ENCODE measurements at regions not wholly inside any gene's neighbourhood (a gene's known extent, or its start where the extent isn't known, plus 50 kb on each side); places are given as distances from the start of the nearest gene placed in this dataset.

DNA sequence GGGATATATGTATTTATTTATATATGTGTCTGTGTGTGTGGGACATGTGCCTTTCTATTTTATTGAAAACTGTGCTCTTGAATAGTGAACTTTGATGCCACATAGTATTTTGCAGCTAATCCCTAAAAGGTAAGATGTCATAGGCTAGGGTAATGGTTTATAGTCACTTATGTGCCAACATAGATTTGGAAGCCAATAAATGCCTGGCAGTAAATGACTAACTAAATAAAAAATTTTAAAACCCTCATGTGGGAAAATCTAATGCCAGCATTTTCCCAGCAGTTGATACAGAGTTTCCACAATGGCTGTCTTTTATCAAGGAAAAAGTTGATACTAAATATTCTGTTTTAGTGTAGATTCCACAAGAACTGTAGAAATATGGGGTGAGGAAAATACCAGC, 101.5 kb upstream of the IMMP2L start:
- H3K36me3 ChIP-seq, result no peaks in the 10 kb centered on the region
- H3K27ac ChIP-seq (replicated peaks), result no peak overlapping the region
- no peak overlapping the region for H3K4me3 ChIP-seq
- TF ChIP-seq CTCF (IDR thresholded peaks at IDR 0.05; ENCODE audit: borderline replicate concordance), result no peak
- H3K4me1 ChIP-seq, result no peaks in the 10 kb centered on the region
- no peak for DNase-seq
- intact Hi-C loops (cut with micrococcal nuclease), result no loop called here
- no peaks in the 10 kb centered on the region for H3K9me3 ChIP-seq (replicated peaks)
- H3K27me3 ChIP-seq (ENCODE audit: low read depth), result no peaks in the 10 kb centered on the region

GRCh38 chr7:111662386-111662785, 100.1 kb upstream of the IMMP2L start:
- DNase-seq, result no peak
- Histone ChIP-seq H3K27ac (replicated peaks) (no peak overlapping the region), H3K4me1 (no peaks in the 10 kb centered on the region), H3K9me3 (replicated peaks) (no peaks in the 10 kb centered on the region), H3K27me3 (ENCODE audit: low read depth) (peaks cover 3% of the 10 kb centered on the region), H3K4me3 (no peak overlapping the region), H3K36me3 (no peaks in the 10 kb centered on the region)
- TF ChIP-seq CTCF (IDR thresholded peaks at IDR 0.05; ENCODE audit: borderline replicate concordance), result no peak
- intact Hi-C loops (cut with micrococcal nuclease), result no loop called here

GRCh38 chr7:111660478-111660877, 98.2 kb upstream of the IMMP2L start:
- Histone ChIP-seq H3K4me1 (no peaks in the 10 kb centered on the region), H3K36me3 (no peaks in the 10 kb centered on the region), H3K4me3 (no peak overlapping the region), H3K9me3 (replicated peaks) (no peaks in the 10 kb centered on the region), H3K27me3 (ENCODE audit: low read depth) (peaks cover 3% of the 10 kb centered on the region), H3K27ac (replicated peaks) (no peak overlapping the region)
- no peak for TF ChIP-seq CTCF (IDR thresholded peaks at IDR 0.05; ENCODE audit: borderline replicate concordance)
- intact Hi-C loops (cut with micrococcal nuclease), result no loop called here
- DNase-seq, result no peak

DNA sequence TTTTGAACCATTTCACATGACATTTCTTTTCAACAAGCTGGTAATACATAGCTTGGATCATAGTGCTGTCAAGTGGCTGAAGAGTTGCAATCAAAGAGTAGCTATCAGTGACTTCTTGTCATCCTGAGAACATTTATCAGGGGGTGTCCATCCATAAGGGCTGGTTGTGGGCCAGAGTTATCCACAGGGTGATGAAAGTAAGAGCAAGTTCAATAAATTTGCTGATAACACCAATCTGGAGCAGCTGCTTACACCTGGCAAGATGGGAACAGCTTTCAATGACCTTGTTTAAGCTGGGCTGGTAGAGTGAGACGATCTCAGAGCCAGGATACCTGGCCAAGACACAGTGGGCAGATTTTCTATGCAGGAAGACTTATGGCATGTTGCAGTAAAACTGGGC, 96.3 kb upstream of the IMMP2L start:
- Histone ChIP-seq H3K4me3 (no peak overlapping the region), H3K27me3 (ENCODE audit: low read depth) (peaks cover 3% of the 10 kb centered on the region), H3K27ac (replicated peaks) (no peak overlapping the region), H3K9me3 (replicated peaks) (no peaks in the 10 kb centered on the region), H3K36me3 (no peaks in the 10 kb centered on the region), H3K4me1 (no peaks in the 10 kb centered on the region)
- DNase-seq, result no peak
- TF ChIP-seq CTCF (IDR thresholded peaks at IDR 0.05; ENCODE audit: borderline replicate concordance), result no peak
- intact Hi-C loops (cut with micrococcal nuclease), result no loop called here

DNA sequence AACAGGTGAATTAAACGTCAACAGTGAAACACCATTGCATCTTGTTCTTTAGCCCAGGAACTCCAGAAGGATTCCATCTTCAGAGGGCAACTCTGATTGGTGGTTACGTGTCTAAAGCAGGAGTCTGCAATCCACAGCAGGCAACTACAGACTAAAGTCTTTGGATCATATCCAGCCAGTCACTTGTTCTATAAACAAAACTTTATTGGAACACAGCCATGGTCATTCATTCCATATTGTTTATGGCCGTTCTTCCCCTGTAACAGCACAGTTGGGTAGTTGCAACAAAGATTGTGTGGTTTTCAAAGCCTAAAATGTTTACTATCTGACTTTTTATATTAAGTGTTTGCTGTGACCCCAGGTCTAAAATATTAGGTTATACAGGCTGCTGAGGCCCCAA, 94.7 kb upstream of the IMMP2L start:
- Histone ChIP-seq H3K9me3 (replicated peaks) (no peaks in the 10 kb centered on the region), H3K27me3 (ENCODE audit: low read depth) (peaks cover 3% of the 10 kb centered on the region), H3K36me3 (no peaks in the 10 kb centered on the region), H3K27ac (replicated peaks) (no peak overlapping the region), H3K4me1 (no peaks in the 10 kb centered on the region), H3K4me3 (no peak overlapping the region)
- TF ChIP-seq CTCF (IDR thresholded peaks at IDR 0.05; ENCODE audit: borderline replicate concordance), result no peak
- intact Hi-C loops (cut with micrococcal nuclease), result no loop called here
- DNase-seq, result no peak

- H3K36me3 ChIP-seq, result no peaks in the 10 kb centered on the region
- no peaks in the 10 kb centered on the region for H3K4me1 ChIP-seq
- H3K27ac ChIP-seq (replicated peaks), result no peak overlapping the region
- peaks cover 3% of the 10 kb centered on the region for H3K27me3 ChIP-seq (ENCODE audit: low read depth)
- no peak for DNase-seq
- no peak for TF ChIP-seq CTCF (IDR thresholded peaks at IDR 0.05; ENCODE audit: borderline replicate concordance)
- no peaks in the 10 kb centered on the region for H3K9me3 ChIP-seq (replicated peaks)
- H3K4me3 ChIP-seq, result no peak overlapping the region
- intact Hi-C loops (cut with micrococcal nuclease), result no loop called here
These were observed 92.1 kb upstream of the IMMP2L start for GRCh38 chr7:111654343-111654742.

All from left ventricle myocardium inferior (tissue), 1 donor.